B cell (primary cell): ENCODE measurements at regions not wholly inside any gene's neighbourhood (a gene's known extent, or its start where the extent isn't known, plus 50 kb on each side); places are given as distances from the start of the nearest gene placed in this dataset.

Source experiments
- ATAC-seq: fragments of 200-7000 bp; cut with Tn5 transposase; one replicate; pipeline ENCODE4 v1.10.0; 2021; ENCODE audit warnings: low read depth, mild to moderate bottlenecking, moderate number of reproducible peaks, moderate library complexity
- CTCF ChIA-PET: fragments of 350-600 bp; sonication (Branson Sonifier 250); formaldehyde crosslinking; loops from one replicate; lab custom pipeline; 2021; ENCODE audit warnings: antibody characterized with exemption, inconsistent platforms; lab: Charles Lee
- POLR2A ChIA-PET: fragments of 350-600 bp; sonication (Branson Sonifier 250); formaldehyde crosslinking; loops from one replicate; lab custom pipeline; 2021; ENCODE audit warnings: antibody characterized with exemption; lab: Charles Lee
- DNase-seq: peaks from one replicate; pipeline ENCODE4 v3.0.0; 2013
- H2AFZ ChIP-seq: 2 replicates; pipeline ENCODE4 v1.6.1; 2012; ENCODE audit warnings: mild to moderate bottlenecking, low read depth, low read length; ENCODE audit not compliant: insufficient read depth, poor library complexity, severe bottlenecking
- H3K27ac ChIP-seq, 2 donors: 1 replicate in 1 of 2; 2 replicates in 1 of 2; pipeline ENCODE4 v1.5.1; 2012 to 2013; ENCODE audit warnings: low read length in 2 of 2, mild to moderate bottlenecking in 2 of 2, moderate library complexity in 1 of 2
- H3K27me3 ChIP-seq, 4 experiments: fragments of 200-600 bp in 1 of 4; sonication (generic) in 1 of 4; replicated peaks in 1 of 4; 1 replicate in 2 of 4; 2 replicates in 2 of 4; pipeline versions ENCODE4 v1.6.1 to v1.7.0; 2013 to 2016; ENCODE audit warnings: low read length in 3 of 4, mild to moderate bottlenecking in 2 of 4, mixed read lengths in 1 of 4, moderate library complexity in 1 of 4; ENCODE audit not compliant: insufficient read depth in 4 of 4, control insufficient read depth in 3 of 4; ENCODE audit errors: control extremely low read depth in 1 of 4
- H3K36me3 ChIP-seq, 2 experiments: replicated peaks in 1 of 2; 1 replicate in 1 of 2; 2 replicates in 1 of 2; pipeline versions ENCODE4 v1.6.1 to v1.7.1; 2013; ENCODE audit warnings: low read length in 1 of 2; ENCODE audit not compliant: insufficient read depth in 2 of 2, control insufficient read depth in 1 of 2; ENCODE audit errors: control extremely low read depth in 1 of 2, extremely low read depth in 1 of 2
- H3K4me1 ChIP-seq, 2 donors: fragments of 200-600 bp in 1 of 2; sonication (generic) in 1 of 2; 1 replicate in 1 of 2; 2 replicates in 1 of 2; pipeline versions ENCODE4 v1.5.1 to v1.6.1; 2013 to 2017; ENCODE audit warnings: low read length in 2 of 2; ENCODE audit not compliant: control insufficient read depth in 2 of 2, insufficient read depth in 2 of 2
- H3K4me2 ChIP-seq: replicated peaks from 2 replicates; pipeline ENCODE3; 2012; ENCODE audit warnings: mild to moderate bottlenecking, low read depth, low read length; ENCODE audit not compliant: poor library complexity, severe bottlenecking
- H3K4me3 ChIP-seq, 5 experiments: fragments of 200-600 bp in 1 of 5; sonication (generic) in 1 of 5; 1 replicate in 3 of 5; 2 replicates in 2 of 5; pipeline versions ENCODE4 v1.5.1 to v1.7.0; 2011 to 2016; ENCODE audit warnings: low read length in 4 of 5, mild to moderate bottlenecking in 4 of 5, low read depth in 2 of 5, control low read depth in 1 of 5, moderate library complexity in 1 of 5; ENCODE audit not compliant: insufficient read depth in 1 of 5; ENCODE audit errors: control extremely low read depth in 1 of 5, extremely low read depth in 1 of 5
- H3K79me2 ChIP-seq: fragments of 200-600 bp; sonication (generic); one replicate; pipeline ENCODE4 v1.6.0; 2016; ENCODE audit warnings: low read length; ENCODE audit not compliant: control insufficient read depth, insufficient read depth
- H3K9ac ChIP-seq: fragments of 200-600 bp; sonication (generic); 2 replicates; pipeline ENCODE4 v1.6.1; 2017; ENCODE audit warnings: mild to moderate bottlenecking, low read length, moderate library complexity
- H3K9me3 ChIP-seq, 3 donors: one replicate each; pipeline versions ENCODE4 v1.6.1 to v1.7.1; 2013; ENCODE audit warnings: low read length in 2 of 3; ENCODE audit not compliant: control insufficient read depth in 2 of 3, insufficient read depth in 1 of 3; ENCODE audit errors: control extremely low read depth in 1 of 3
- H4K20me1 ChIP-seq: 2 replicates; pipeline ENCODE4 v1.6.0; 2012; ENCODE audit warnings: mild to moderate bottlenecking, low read length; ENCODE audit not compliant: insufficient read depth, control insufficient read depth, poor library complexity, severe bottlenecking
- H3K27ac Mint-ChIP-seq: one replicate; pipeline ENCODE4 v1.8.0; 2021; ENCODE audit warnings: mixed read lengths
- H3K27me3 Mint-ChIP-seq: one replicate; pipeline ENCODE4 v1.8.0; 2021; ENCODE audit warnings: mixed read lengths
- H3K4me1 Mint-ChIP-seq: one replicate; pipeline ENCODE4 v1.8.0; 2021; ENCODE audit warnings: mixed read lengths
- H3K4me3 Mint-ChIP-seq: one replicate; pipeline ENCODE4 v1.8.0; 2021; ENCODE audit warnings: mixed read lengths
- H3K9me3 Mint-ChIP-seq: one replicate; pipeline ENCODE4 v1.8.0; 2022; ENCODE audit warnings: mixed read lengths; ENCODE audit not compliant: insufficient read depth
- CTCF ChIP-seq: fragments of 200-600 bp; IDR thresholded peaks from one replicate; pipeline ENCODE4 v1.8.0; 2022; ENCODE audit warnings: antibody characterized with exemption, mild to moderate bottlenecking
- EZH2 ChIP-seq: IDR thresholded peaks from 2 replicates; pipeline ENCODE4 v1.6.1; 2012; ENCODE audit warnings: borderline replicate concordance, low read depth, mild to moderate bottlenecking, moderate library complexity, low read length; ENCODE audit not compliant: insufficient read depth, poor library complexity, severe bottlenecking
- WGBS: methylation state at CpG from one replicate; pipeline ENCODE4 v1.1.5; 2013; ENCODE audit warnings: missing lambda C conversion rate; ENCODE audit not compliant: insufficient coverage; 5-methylcytosine and 5-hydroxymethylcytosine counted together
- intact Hi-C: fragments of 100-400 bp; cut with micrococcal nuclease; formaldehyde crosslinking; loops from one replicate; pipeline ENCODE4 v1.10.0; 2022

GRCh38 chr3:72458375-72458774 is 389.9 kb downstream of the SHQ1 start:
- no peaks in the 10 kb centered on the region for H4K20me1 ChIP-seq
- Mint-ChIP-seq H3K9me3 (no peaks in the 10 kb centered on the region), H3K27ac (no peak overlapping the region), H3K4me3 (no peak overlapping the region), H3K4me1 (peaks cover 2% of the 10 kb centered on the region), H3K27me3 (peaks cover 28% of the 10 kb centered on the region)
- no peaks in the 10 kb centered on the region for H3K36me3 ChIP-seq
- intact Hi-C loops, result no loop called here
- TF ChIP-seq CTCF, result no peak
- no peak for TF ChIP-seq EZH2
- H2AFZ ChIP-seq, result no peak overlapping the region
- ATAC-seq, result no peak
- peaks cover 0 to 15% (median 1%) of the 10 kb centered on the region in 4 experiments for H3K27me3 ChIP-seq
- ChIA-PET POLR2A (no interaction called here), CTCF (no interaction called here)
- no peak overlapping the region for H3K9ac ChIP-seq
- H3K4me1 ChIP-seq, result no peaks in the 10 kb centered on the region
- H3K4me2 ChIP-seq, result no peak overlapping the region
- H3K27ac ChIP-seq, result no peak overlapping the region
- no peaks in the 10 kb centered on the region for H3K9me3 ChIP-seq
- 100% methylated on average over 2 of the region's 4 CpGs for WGBS
- H3K79me2 ChIP-seq, result no peaks in the 10 kb centered on the region
- H3K4me3 ChIP-seq, result no peak overlapping the region
- DNase-seq, result no peak

- H2AFZ ChIP-seq, result no peak overlapping the region
- H3K9ac ChIP-seq, result no peak overlapping the region
- no peak for DNase-seq
- ChIA-PET POLR2A (no interaction called here), CTCF (no interaction called here)
- intact Hi-C loops, result no loop called here
- H3K79me2 ChIP-seq, result no peaks in the 10 kb centered on the region
- no peak overlapping the region for H3K27ac ChIP-seq
- Mint-ChIP-seq H3K27me3 (peaks cover 33% of the 10 kb centered on the region), H3K27ac (no peak overlapping the region), H3K4me1 (peaks cover 2% of the 10 kb centered on the region), H3K9me3 (no peaks in the 10 kb centered on the region), H3K4me3 (no peak overlapping the region)
- no peak overlapping the region for H3K4me3 ChIP-seq
- peaks cover 0 to 14% (median 0%) of the 10 kb centered on the region in 4 experiments for H3K27me3 ChIP-seq
- TF ChIP-seq CTCF (no peak), EZH2 (no peak)
- H3K4me1 ChIP-seq, result no peaks in the 10 kb centered on the region
- no peaks in the 10 kb centered on the region for H3K9me3 ChIP-seq
- H3K4me2 ChIP-seq, result no peak overlapping the region
- H3K36me3 ChIP-seq, result no peaks in the 10 kb centered on the region
- no peak for ATAC-seq
- WGBS, result 96% methylated on average over 2 of the region's 3 CpGs
- no peaks in the 10 kb centered on the region for H4K20me1 ChIP-seq
Measured at GRCh38 chr3:72454441-72454840, 393.8 kb downstream of the SHQ1 start.
